PFSK-1 (cell line): ENCODE measurements at regions not wholly inside any gene's neighbourhood (a gene's known extent, or its start where the extent isn't known, plus 50 kb on each side); places are given as distances from the start of the nearest gene placed in this dataset.

Experiments used
- FOXP2 ChIP-seq: optimal IDR thresholded peaks from 2 replicates; pipeline ENCODE3; 2011; ENCODE audit warnings: borderline replicate concordance, control low read depth, inconsistent platforms; ENCODE audit not compliant: insufficient read depth; ENCODE audit errors: extremely low read length, extremely low read depth
- POLR2AphosphoS5 ChIP-seq: IDR thresholded peaks from 2 replicates; pipeline ENCODE4 v1.6.1; 2012; ENCODE audit warnings: low read depth, mild to moderate bottlenecking, control low read depth, low read length, moderate library complexity
- REST ChIP-seq, 2 experiments: IDR thresholded peaks; 2 replicates each; pipeline versions ENCODE4 v1.6.1 to v1.8.0; 2011 to 2012; ENCODE audit warnings: low read depth in 2 of 2, low read length in 2 of 2, control low read depth in 1 of 2, inconsistent platforms in 1 of 2, mild to moderate bottlenecking in 1 of 2, moderate library complexity in 1 of 2; ENCODE audit not compliant: insufficient read depth in 1 of 2
- SIN3A ChIP-seq: IDR thresholded peaks from 2 replicates; pipeline ENCODE4 v1.6.1; 2012; ENCODE audit warnings: mild to moderate bottlenecking, low read length, moderate library complexity, borderline replicate concordance; ENCODE audit not compliant: insufficient read depth
- TAF1 ChIP-seq: IDR thresholded peaks from 2 replicates; pipeline ENCODE4 v1.6.1; 2012; ENCODE audit warnings: low read length, control low read depth, borderline replicate concordance; ENCODE audit not compliant: insufficient read depth

DNA sequence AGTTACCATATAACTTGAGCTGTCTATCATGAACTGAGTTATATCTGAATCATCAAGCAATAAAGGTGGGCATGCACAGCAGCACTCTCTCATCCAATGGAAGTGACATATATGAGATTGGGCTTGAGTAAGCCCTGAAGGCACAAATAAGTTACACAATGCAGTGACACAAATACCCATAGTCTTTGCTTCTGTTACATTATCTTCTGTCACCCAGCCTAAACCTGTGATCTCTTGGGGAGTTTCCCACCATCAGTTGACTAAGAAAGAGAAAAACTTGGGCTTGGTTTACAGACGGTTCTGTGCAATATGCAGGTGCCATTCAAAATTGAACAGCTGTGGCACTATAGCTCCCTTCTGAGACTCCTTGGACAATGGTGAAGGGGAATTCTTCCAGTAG is 138.8 kb upstream of the IL15 start:
- TF ChIP-seq TAF1, result no peak
- no peak for TF ChIP-seq POLR2AphosphoS5
- no peak for TF ChIP-seq SIN3A
- no peak for TF ChIP-seq REST (IDR thresholded peaks at IDR 0.05; ENCODE audit: insufficient read depth in 1 of 2, low read depth in 2 of 2, low read length in 2 of 2)
- no peak for TF ChIP-seq FOXP2
